Heart left ventricle (tissue), 16 donors: ENCODE measurements at regions not wholly inside any gene's neighbourhood (a gene's known extent, or its start where the extent isn't known, plus 50 kb on each side); places are given as distances from the start of the nearest gene placed in this dataset.
A peak's percentile ranks its signal among the peaks of the same experiment; 100 is the strongest.

Experiments used
- ATAC-seq, 4 donors: fragments of 200-7000 bp; cut with Tn5 transposase; one replicate each; pipeline ENCODE4 v1.9.1; 2020 to 2022; ENCODE audit warnings: moderate library complexity in 4 of 4, mild to moderate bottlenecking in 3 of 4, moderate number of reproducible peaks in 1 of 4
- DNase-seq, 5 donors: peaks; one replicate each; pipeline ENCODE4 v3.0.0-alpha.2; 2020
- H3K27ac ChIP-seq, 12 donors: fragments of 200-600 bp; sonication (generic) in 4 of 12; one replicate each; pipeline versions ENCODE4 v1.5.0 to v1.8.0; 2016 to 2022; ENCODE audit warnings: mild to moderate bottlenecking in 2 of 12
- H3K27me3 ChIP-seq, 9 donors: fragments of 200-600 bp; sonication (generic) in 2 of 9; one replicate each; pipeline versions ENCODE4 v1.5.1 to v1.8.0; 2016 to 2022; ENCODE audit warnings: mild to moderate bottlenecking in 3 of 9
- H3K36me3 ChIP-seq, 9 donors: fragments of 200-600 bp; sonication (generic) in 2 of 9; one replicate each; pipeline versions ENCODE4 v1.5.0 to v1.8.0; 2018 to 2022; ENCODE audit warnings: mild to moderate bottlenecking in 2 of 9
- H3K4me1 ChIP-seq, 12 donors: fragments of 200-600 bp; sonication (generic) in 4 of 12; one replicate each; pipeline versions ENCODE4 v1.5.0 to v1.8.0; 2016 to 2022; ENCODE audit warnings: mild to moderate bottlenecking in 3 of 12
- H3K4me3 ChIP-seq, 12 donors: fragments of 200-600 bp; sonication (generic) in 4 of 12; one replicate each; pipeline versions ENCODE4 v1.5.0 to v1.8.0; 2017 to 2022; ENCODE audit warnings: mild to moderate bottlenecking in 9 of 12, moderate library complexity in 4 of 12
- H3K9me3 ChIP-seq, 12 donors: fragments of 200-600 bp; sonication (generic) in 4 of 12; one replicate each; pipeline versions ENCODE4 v1.5.0 to v1.8.0; 2016 to 2022; ENCODE audit warnings: mild to moderate bottlenecking in 1 of 12
- CTCF ChIP-seq, 12 donors: fragments of 200-600 bp; sonication (generic) in 4 of 12; IDR thresholded peaks; one replicate each; pipeline versions ENCODE4 v1.5.0 to v1.8.0; 2018 to 2022; ENCODE audit warnings: antibody characterized with exemption in 12 of 12, mild to moderate bottlenecking in 5 of 12
- POLR2A ChIP-seq, 2 donors: fragments of 450-650 bp; IDR thresholded peaks; one replicate each; pipeline ENCODE4 v1.6.1; 2017; ENCODE audit warnings: antibody characterized with exemption in 2 of 2, mild to moderate bottlenecking in 2 of 2, moderate library complexity in 2 of 2
- WGBS, 4 donors: extraction: QIAGEN DNeasy Blood & Tissue Kit in 2 of 4; methylation state at CpG; one replicate each; pipeline versions ENCODE4 v1.1.5 to v1.1.7; 2013 to 2018; 5-methylcytosine and 5-hydroxymethylcytosine counted together
- intact Hi-C, 10 donors: fragments of 100-400 bp; cut with DNase I; formaldehyde crosslinking; loops; one replicate each; pipeline versions ENCODE4 v1.11.1 to v1.14.2; 2022
- donor health status: ischemic (EF 13 %, LVEDD 7.1; RV severe dilation, severe dysfunction).
- donor health status: healthy with polysubstance abuse.
- donor health status: DM: no; HTN: yes; CAD: no.
- donor health status: DM: no; HTN: no; CAD: no.
- donor health status: ischemic (EF 25% LVEDD 6.9; RV normal size, moderate dysfunction).
- donor health status: ischemic (EF 25% LVEDD 5.7; RV mildly dilated, moderate dysfunction).
- donor health status: healthy.
- donor health status: DM: yes; HTN: yes; CAD: no.
- donor health status: ischemic (EF 35%, LVEDD 5.7; RV mildly dilated, moderate dysfunction).
- donor health status: nonischemic (EF 11% LVEDD 7.7; RV severe dilation, severe dysfunction).
- donor health status: DM: yes; HTN: yes; CAD: no.
- donor health status: PGD.
- donor health status: ischemic (EF 29% LVEDD 5.4; RV normal size, mild dysfunction).
- donor health status: nonischemic (EF 23%, LVEDD 6.1; RV moderate dilation, normal function).

DNA sequence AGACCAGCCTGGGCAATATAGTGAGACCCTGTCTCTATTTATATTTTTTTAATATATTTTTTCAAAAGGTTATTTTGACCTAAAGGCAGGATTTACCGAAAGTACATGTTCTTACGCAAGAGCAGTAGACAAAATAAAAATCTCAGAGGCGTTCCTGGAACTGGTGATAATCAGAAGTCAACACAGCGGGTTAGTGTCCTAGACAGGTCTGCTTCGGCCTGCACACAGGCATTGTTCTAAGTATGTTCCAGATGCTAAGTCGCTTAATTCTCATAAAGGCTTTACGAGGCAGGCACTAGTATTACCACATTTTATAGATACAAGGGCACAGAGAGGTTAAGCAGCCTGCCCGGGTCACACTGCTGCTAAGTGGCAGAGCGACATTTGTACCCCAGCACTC lies 56.9 kb upstream of the SLC25A33 start:
- ATAC-seq (no peak), DNase-seq (no peak)
- no peak for TF ChIP-seq POLR2A (IDR thresholded peaks at IDR 0.05)
- no peak for TF ChIP-seq CTCF (IDR thresholded peaks at IDR 0.05)
- Histone ChIP-seq H3K4me3 (no peak overlapping the region), H3K36me3 (no peaks in the 10 kb centered on the region), H3K9me3 (no peaks in the 10 kb centered on the region), H3K27me3 (no peaks in the 10 kb centered on the region), H3K27ac (no peak overlapping the region), H3K4me1 (no peaks in the 10 kb centered on the region)
- WGBS, 4 donors: 90 to 92% (median 91%) methylated on average over 8 to 9 of the region's 9 CpGs
- intact Hi-C loops: loop anchor here in 3 of 10 donors (2.0 to 10.0 kb wide), 4 partner anchors 16 to 558 kb away; no protein-coding TSS in a partner anchor

DNA sequence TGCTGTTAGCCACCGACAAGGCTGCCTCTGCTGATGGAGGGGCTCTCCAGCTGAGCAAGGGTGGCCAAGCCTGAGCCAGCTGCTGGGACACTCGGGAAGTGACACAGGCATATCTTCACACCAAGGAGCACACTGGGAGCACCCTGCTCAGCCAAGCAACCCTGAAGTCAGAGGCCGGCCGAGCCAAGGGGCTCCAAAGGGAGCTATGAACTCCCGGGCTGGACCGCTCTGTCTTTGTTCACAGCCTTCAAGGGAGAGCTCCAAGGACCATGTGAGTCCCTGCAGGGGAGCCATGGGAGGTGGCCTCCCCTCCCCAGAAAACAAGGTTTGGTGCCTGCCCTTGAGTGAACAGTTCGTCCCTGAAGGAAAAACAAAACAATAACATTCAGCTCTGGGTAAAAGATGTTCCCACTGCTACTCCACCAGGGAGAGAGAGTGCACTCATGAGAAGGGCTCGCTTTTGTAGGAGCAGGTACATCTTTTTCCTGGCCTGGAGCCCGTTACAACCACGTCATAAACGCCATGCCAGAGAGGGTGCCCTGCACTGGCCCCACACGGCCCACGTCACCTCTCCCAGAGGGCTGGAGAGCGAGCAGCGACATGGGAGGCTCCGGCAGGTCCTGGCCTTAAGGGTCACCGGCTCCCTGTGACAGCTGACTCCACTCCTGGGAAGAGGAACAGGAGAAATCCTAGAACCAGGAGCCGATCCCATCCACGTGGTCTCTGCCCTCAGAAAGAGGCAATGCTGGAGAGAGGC lies 56.3 kb upstream of the SLC25A33 start:
- 68 to 84% (median 77%) methylated on average over 13 to 19 of the region's 19 CpGs for whole genome bisulfite sequencing, 4 donors
- intact Hi-C loops: loop anchor here in 3 of 10 donors (2.0 to 10.0 kb wide), 4 partner anchors 16 to 558 kb away; no protein-coding TSS in a partner anchor
- Histone ChIP-seq H3K9me3 (no peaks in the 10 kb centered on the region), H3K27ac (no peak overlapping the region), H3K4me3 (no peak overlapping the region), H3K36me3 (no peaks in the 10 kb centered on the region), H3K4me1 (no peaks in the 10 kb centered on the region), H3K27me3 (no peaks in the 10 kb centered on the region)
- DNase-seq (peak in 1 of 5 donors; percentile 55), ATAC-seq (peak; percentile 67 to 76 (median 70))
- TF ChIP-seq POLR2A (IDR thresholded peaks at IDR 0.05) (no peak), CTCF (IDR thresholded peaks at IDR 0.05) (no peak)

DNA sequence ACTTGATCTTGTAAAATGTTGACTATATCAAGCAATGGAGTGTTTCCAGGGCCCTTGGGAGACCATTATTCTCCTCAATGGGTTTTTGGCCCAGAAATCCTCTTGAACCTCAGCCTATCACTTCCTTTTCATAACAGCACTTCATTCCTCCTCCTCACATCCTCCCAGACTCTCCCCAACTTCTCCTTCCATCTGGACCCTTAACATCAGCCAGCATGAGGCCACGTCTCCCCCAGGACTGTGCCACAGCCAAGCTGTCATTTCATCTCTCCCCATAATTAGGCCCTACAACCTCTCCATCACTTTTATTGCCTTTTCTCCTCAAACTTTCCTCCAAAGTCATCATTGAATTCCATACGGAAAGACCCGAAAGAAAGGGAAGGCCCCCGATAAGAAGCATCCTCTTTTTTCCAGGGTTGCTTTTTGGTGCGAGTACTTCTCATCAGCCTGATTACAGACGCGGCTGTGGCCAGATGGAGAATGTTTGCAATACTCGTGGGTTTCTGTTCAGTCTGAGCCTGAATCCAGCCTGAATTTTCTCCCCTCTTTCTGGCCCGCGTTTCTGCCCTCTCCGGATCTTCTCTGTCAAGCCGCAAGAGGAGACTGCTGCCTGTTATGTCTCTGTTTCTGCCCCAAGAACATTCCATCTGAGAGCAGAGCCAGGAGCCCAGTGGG lies 52.7 kb upstream of the SLC25A33 start:
- no peak for DNase-seq
- 68 to 77% (median 70%) methylated on average over 12 of the region's 12 CpGs for WGBS, 4 donors
- no peak for TF ChIP-seq CTCF (IDR thresholded peaks at IDR 0.05)
- TF ChIP-seq POLR2A (IDR thresholded peaks at IDR 0.05): no peak
- Histone ChIP-seq H3K36me3 (no peaks in the 10 kb centered on the region), H3K9me3 (no peaks in the 10 kb centered on the region), H3K4me1 (peaks cover 0 to 3% (median 0%) of the 10 kb centered on the region in 12 donors), H3K4me3 (no peak overlapping the region), H3K27ac (peak overlapping the region in 2 of 12 donors; percentile 4 to 50), H3K27me3 (no peaks in the 10 kb centered on the region)
- intact Hi-C loops: loop anchor here in 2 of 10 donors (10.0 kb wide), 3 partner anchors 292 to 562 kb away; no protein-coding TSS in a partner anchor
- no peak for ATAC-seq
